Adrenal gland (tissue), 9 donors: ENCODE measurements at regions not wholly inside any gene's neighbourhood (a gene's known extent, or its start where the extent isn't known, plus 50 kb on each side); places are given as distances from the start of the nearest gene placed in this dataset.

Source experiments
- DNase-seq, 7 donors: peaks; one replicate each; pipeline ENCODE4 v3.0.0-alpha.2; 2019 to 2020
- H3K27ac ChIP-seq, 5 donors: fragments of 200-600 bp; sonication (generic) in 4 of 5; 1 replicate in 3 of 5; 2 replicates in 2 of 5; pipeline versions ENCODE4 v1.5.1 to v1.8.0; 2016 to 2020; ENCODE audit warnings: mild to moderate bottlenecking in 1 of 5
- H3K27me3 ChIP-seq: fragments of 200-600 bp; 2 replicates; pipeline ENCODE4 v1.8.0; 2021
- H3K36me3 ChIP-seq, 2 donors: fragments of 200-600 bp; replicated peaks in 1 of 2; 1 replicate in 1 of 2; 2 replicates in 1 of 2; pipeline versions ENCODE4 v1.5.1 to v1.8.0; 2018 to 2022
- H3K4me1 ChIP-seq, 2 donors: fragments of 200-600 bp; replicated peaks in 1 of 2; 1 replicate in 1 of 2; 2 replicates in 1 of 2; pipeline versions ENCODE4 v1.5.1 to v1.8.0; 2018 to 2021
- H3K4me3 ChIP-seq, 4 donors: fragments of 200-600 bp; sonication (generic) in 3 of 4; one replicate each; pipeline ENCODE4 v1.5.1; 2016 to 2018
- H3K9me3 ChIP-seq, 3 donors: fragments of 200-600 bp; sonication (generic) in 1 of 3; replicated peaks in 1 of 3; 1 replicate in 2 of 3; 2 replicates in 1 of 3; pipeline versions ENCODE4 v1.5.1 to v1.8.0; 2016 to 2021
- POLR2A ChIP-seq, 2 donors: fragments of 450-650 bp; IDR thresholded peaks; one replicate each; pipeline ENCODE4 v1.6.1; 2017; ENCODE audit warnings: antibody characterized with exemption in 2 of 2, mild to moderate bottlenecking in 2 of 2, moderate library complexity in 1 of 2
- WGBS, 4 donors: extraction: QIAGEN DNeasy Blood & Tissue Kit in 2 of 4; methylation state at CpG; one replicate each; pipeline versions ENCODE4 v1.1.5 to v1.1.7; 2013 to 2017; 5-methylcytosine and 5-hydroxymethylcytosine counted together
- intact Hi-C, 2 donors: fragments of 100-400 bp; cut with DNase I; formaldehyde crosslinking; loops; one replicate each; pipeline versions ENCODE4 v1.14.1 to v1.15.0; 2022 to 2023
- TF ChIP-seq, protein P1 (sequence below), 6 experiments: fragments of 450-650 bp in 4 of 6; fragments of 200-600 bp in 2 of 6; sonication (generic) in 1 of 6; IDR thresholded peaks; 1 replicate in 5 of 6; 2 replicates in 1 of 6; pipeline versions ENCODE4 v1.5.1 to v1.8.0; 2016 to 2021; ENCODE audit warnings: antibody characterized with exemption in 6 of 6, mild to moderate bottlenecking in 2 of 6, moderate library complexity in 1 of 6
- donor health status: healthy with polysubstance abuse.
- donor health status: Bipolar disorder and iron deficiency.
- donor health status: DM: yes; HTN: yes; CAD: no.
- donor health status: DM: no; HTN: no; CAD: no.
- donor health status: DM: no; HTN: no; CAD: no.

DNA sequence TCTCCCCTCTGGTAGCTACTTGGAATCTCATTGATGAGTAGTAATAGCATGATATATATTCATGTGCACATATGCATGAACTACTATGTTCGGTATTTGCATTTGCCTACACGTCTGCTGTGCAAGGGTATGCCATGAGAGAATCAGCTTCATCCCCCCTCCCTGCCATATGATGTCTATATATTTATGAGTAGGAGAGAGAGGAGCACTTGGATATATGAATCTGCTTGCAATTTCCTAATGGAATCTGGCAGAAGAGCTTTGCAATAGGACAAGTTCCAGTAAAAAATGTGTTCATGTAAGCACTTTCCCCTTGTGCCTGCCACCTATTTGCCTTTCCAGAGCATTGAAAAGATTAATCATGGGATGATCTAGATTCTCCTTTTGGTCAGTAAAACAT lies 76.2 kb upstream of the BACH2 start:
- Histone ChIP-seq H3K27me3 (no peaks in the 10 kb centered on the region), H3K36me3 (no peaks in the 10 kb centered on the region), H3K27ac (no peak overlapping the region), H3K4me1 (peaks cover 4 to 5% of the 10 kb centered on the region in 2 donors), H3K9me3 (no peaks in the 10 kb centered on the region), H3K4me3 (no peak overlapping the region)
- 94 to 100% (median 96%) methylated on average over 2 of the region's 2 CpGs for WGBS, 4 donors
- TF ChIP-seq POLR2A (IDR thresholded peaks at IDR 0.05): no peak
- TF ChIP-seq, protein P1, sequence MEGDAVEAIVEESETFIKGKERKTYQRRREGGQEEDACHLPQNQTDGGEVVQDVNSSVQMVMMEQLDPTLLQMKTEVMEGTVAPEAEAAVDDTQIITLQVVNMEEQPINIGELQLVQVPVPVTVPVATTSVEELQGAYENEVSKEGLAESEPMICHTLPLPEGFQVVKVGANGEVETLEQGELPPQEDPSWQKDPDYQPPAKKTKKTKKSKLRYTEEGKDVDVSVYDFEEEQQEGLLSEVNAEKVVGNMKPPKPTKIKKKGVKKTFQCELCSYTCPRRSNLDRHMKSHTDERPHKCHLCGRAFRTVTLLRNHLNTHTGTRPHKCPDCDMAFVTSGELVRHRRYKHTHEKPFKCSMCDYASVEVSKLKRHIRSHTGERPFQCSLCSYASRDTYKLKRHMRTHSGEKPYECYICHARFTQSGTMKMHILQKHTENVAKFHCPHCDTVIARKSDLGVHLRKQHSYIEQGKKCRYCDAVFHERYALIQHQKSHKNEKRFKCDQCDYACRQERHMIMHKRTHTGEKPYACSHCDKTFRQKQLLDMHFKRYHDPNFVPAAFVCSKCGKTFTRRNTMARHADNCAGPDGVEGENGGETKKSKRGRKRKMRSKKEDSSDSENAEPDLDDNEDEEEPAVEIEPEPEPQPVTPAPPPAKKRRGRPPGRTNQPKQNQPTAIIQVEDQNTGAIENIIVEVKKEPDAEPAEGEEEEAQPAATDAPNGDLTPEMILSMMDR (IDR thresholded peaks at IDR 0.05): no peak
- no peak for DNase-seq
- intact Hi-C loops: no loop called here

DNA sequence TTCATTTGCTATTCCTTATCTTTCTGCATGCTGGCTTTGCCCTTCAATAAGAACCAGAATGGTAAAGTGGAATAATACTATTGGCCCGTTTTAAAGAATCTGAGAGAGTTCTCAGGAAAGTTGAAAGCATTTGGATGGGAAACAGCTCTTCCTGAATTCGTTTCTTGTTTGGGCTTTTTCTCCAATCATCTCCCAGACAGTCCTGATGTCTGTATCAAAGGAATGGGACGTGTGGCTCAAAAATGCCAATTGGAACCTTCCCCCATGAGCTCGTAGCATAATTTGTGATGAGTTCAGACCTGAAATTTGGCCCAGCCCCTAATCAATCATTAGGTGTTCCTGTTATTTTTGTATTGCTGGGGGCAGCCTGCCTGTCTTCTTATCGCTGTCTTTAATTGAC lies 75.8 kb upstream of the BACH2 start:
- 84 to 92% (median 86%) methylated on average over 5 of the region's 5 CpGs for WGBS, 4 donors
- Histone ChIP-seq H3K27ac (no peak overlapping the region), H3K27me3 (no peaks in the 10 kb centered on the region), H3K36me3 (no peaks in the 10 kb centered on the region), H3K4me3 (no peak overlapping the region), H3K4me1 (peaks cover 4 to 5% of the 10 kb centered on the region in 2 donors), H3K9me3 (no peaks in the 10 kb centered on the region)
- DNase-seq: no peak
- no peak for TF ChIP-seq POLR2A (IDR thresholded peaks at IDR 0.05)
- TF ChIP-seq, protein P1 (IDR thresholded peaks at IDR 0.05): no peak
- intact Hi-C loops: no loop called here

DNA sequence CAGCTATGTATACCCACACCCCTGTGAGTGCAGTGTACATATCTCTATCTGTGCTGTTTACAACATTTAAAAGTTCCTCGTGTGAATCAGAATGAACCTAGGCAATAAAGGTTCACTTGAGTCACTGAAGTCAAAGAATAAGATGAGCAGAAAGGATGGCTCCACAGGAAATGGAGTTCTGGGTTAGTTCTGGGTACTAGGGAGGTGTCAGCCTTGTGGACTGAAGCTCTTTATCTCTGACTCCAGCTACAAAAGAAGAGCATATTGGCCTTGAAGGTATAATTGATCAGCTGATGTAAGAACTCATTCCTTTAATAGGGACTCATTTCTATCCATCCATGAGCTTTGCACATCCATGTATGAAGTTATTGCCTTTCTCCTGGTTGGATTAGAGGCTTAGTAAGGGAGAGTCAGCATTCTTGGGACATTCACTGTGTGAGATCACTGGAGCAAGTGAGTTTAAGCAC lies 73.9 kb upstream of the BACH2 start:
- intact Hi-C loops: no loop called here
- TF ChIP-seq, protein P1 (IDR thresholded peaks at IDR 0.05): no peak
- TF ChIP-seq POLR2A (IDR thresholded peaks at IDR 0.05): no peak
- no peak overlapping the region for H3K27ac ChIP-seq
- H3K4me3 ChIP-seq: no peak overlapping the region
- DNase-seq: no peak
- no peaks in the 10 kb centered on the region for H3K9me3 ChIP-seq
- H3K4me1 ChIP-seq: peaks cover 4 to 5% of the 10 kb centered on the region in 2 donors
- H3K36me3 ChIP-seq: no peaks in the 10 kb centered on the region
- no peaks in the 10 kb centered on the region for H3K27me3 ChIP-seq
- WGBS, 4 donors: 56 to 63% (median 59%) methylated on average over 1 of the region's 1 CpG

DNA sequence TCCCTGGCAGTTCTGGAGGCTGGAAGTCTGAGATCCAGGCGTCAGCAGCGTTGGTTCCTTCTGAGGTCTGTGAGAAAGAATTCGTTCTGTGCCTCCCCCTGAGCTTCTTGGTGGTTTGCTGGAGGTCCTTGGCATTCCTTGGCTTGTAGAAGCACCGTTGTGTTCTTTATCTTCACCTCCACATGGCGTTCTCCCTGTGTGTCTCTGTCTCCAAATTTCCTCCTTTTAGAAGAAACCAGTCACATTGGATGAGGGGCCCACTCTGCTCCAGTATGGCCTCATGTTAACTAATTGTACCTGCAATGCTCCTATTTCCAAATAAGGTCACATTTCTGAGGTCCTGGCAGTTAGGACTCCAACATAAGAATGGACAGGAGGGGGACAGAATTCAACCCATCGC lies 73.0 kb upstream of the BACH2 start:
- Histone ChIP-seq H3K27me3 (no peaks in the 10 kb centered on the region), H3K4me3 (no peak overlapping the region), H3K4me1 (peaks cover 4 to 5% of the 10 kb centered on the region in 2 donors), H3K36me3 (no peaks in the 10 kb centered on the region), H3K9me3 (no peaks in the 10 kb centered on the region), H3K27ac (peak overlapping the region; percentile 18 to 81 (median 35))
- intact Hi-C loops: no loop called here
- DNase-seq: no peak
- no peak for TF ChIP-seq POLR2A (IDR thresholded peaks at IDR 0.05)
- TF ChIP-seq, protein P1 (IDR thresholded peaks at IDR 0.05): no peak
- 81 to 90% (median 88%) methylated on average over 6 of the region's 6 CpGs for WGBS, 4 donors
